G401.6 (cell line): ENCODE measurements at regions not wholly inside any gene's neighbourhood (a gene's known extent, or its start where the extent isn't known, plus 50 kb on each side); places are given as distances from the start of the nearest gene placed in this dataset.
"Not testable (repeated sequence)": the region's sequence is repeated elsewhere in the genome, so short reads cannot be mapped to it uniquely, and the experiment has no call there.

Experiments
- FAIRE-seq: peaks from 2 replicates; lab custom pipeline; 2012; peaks lifted over from hg19 to GRCh38; lab: Jason Lieb, UNC

- no peak for FAIRE-seq
Observed at GRCh38 chr7:51918581-51918980, 602.0 kb upstream of the COBL start.

GRCh38 chr7:51901489-51901840 is 584.9 kb upstream of the COBL start:
- no peak for FAIRE-seq

- not testable (repeated sequence) for FAIRE-seq
Observed at GRCh38 chr7:51900755-51901488, 584.3 kb upstream of the COBL start.

- FAIRE-seq: no peak
Observed at GRCh38 chr7:51899611-51900010, 583.0 kb upstream of the COBL start.

GRCh38 chr7:51882412-51882811 is 565.8 kb upstream of the COBL start:
- FAIRE-seq: no peak

GRCh38 chr7:51881309-51881708 is 564.7 kb upstream of the COBL start:
- no peak for FAIRE-seq

- FAIRE-seq: no peak
Observed at GRCh38 chr7:51878865-51879264, 562.3 kb upstream of the COBL start.

GRCh38 chr7:51869452-51869851 is 552.8 kb upstream of the COBL start:
- FAIRE-seq: no peak

- FAIRE-seq: no peak
Observed at GRCh38 chr7:51867117-51867516, 550.5 kb upstream of the COBL start.

- no peak for FAIRE-seq
Observed at GRCh38 chr7:51860305-51860704, 543.7 kb upstream of the COBL start.

- no peak for FAIRE-seq
Observed at GRCh38 chr7:51850126-51850525, 533.5 kb upstream of the COBL start.

- FAIRE-seq: no peak
Observed at GRCh38 chr7:51847461-51848134, 531.0 kb upstream of the COBL start.

GRCh38 chr7:51839130-51839529 is 522.5 kb upstream of the COBL start:
- FAIRE-seq: not testable (repeated sequence)

- no peak for FAIRE-seq
Observed at GRCh38 chr7:51827631-51828030, 511.0 kb upstream of the COBL start.

- no peak for FAIRE-seq
Observed at GRCh38 chr7:51824050-51824449, 507.4 kb upstream of the COBL start.

GRCh38 chr7:51823437-51823836 is 506.8 kb upstream of the COBL start:
- FAIRE-seq: no peak

GRCh38 chr7:51817694-51818225 is 501.2 kb upstream of the COBL start:
- no peak for FAIRE-seq

GRCh38 chr7:51805783-51806431 is 489.3 kb upstream of the COBL start:
- not testable (repeated sequence) for FAIRE-seq

- FAIRE-seq: no peak
Observed at GRCh38 chr7:51802718-51803117, 486.1 kb upstream of the COBL start.

- FAIRE-seq: no peak
Observed at GRCh38 chr7:51797371-51797770, 480.8 kb upstream of the COBL start.

- FAIRE-seq: no peak
Observed at GRCh38 chr7:51792796-51793195, 476.2 kb upstream of the COBL start.

GRCh38 chr7:51789489-51789888 is 472.9 kb upstream of the COBL start:
- no peak for FAIRE-seq

- no peak for FAIRE-seq
Observed at GRCh38 chr7:51786284-51786683, 469.7 kb upstream of the COBL start.
